Mesendoderm (in vitro differentiated cells): ENCODE measurements at regions not wholly inside any gene's neighbourhood (a gene's known extent, or its start where the extent isn't known, plus 50 kb on each side); places are given as distances from the start of the nearest gene placed in this dataset.

Experiments used
- DNase-seq: peaks from one replicate; pipeline ENCODE4 v3.0.0; 2013
- H2AK5ac ChIP-seq: 2 replicates; pipeline ENCODE4 v1.6.1; 2013; ENCODE audit warnings: low read length, inconsistent platforms
- H2BK120ac ChIP-seq: 2 replicates; pipeline ENCODE4 v1.6.1; 2013; ENCODE audit warnings: low read depth, mild to moderate bottlenecking, low read length, moderate library complexity, mixed read lengths
- H2BK15ac ChIP-seq: replicated peaks from 2 replicates; pipeline ENCODE4 v1.6.1; 2013; ENCODE audit warnings: low read depth, mild to moderate bottlenecking, moderate library complexity
- H2BK5ac ChIP-seq: 2 replicates; pipeline ENCODE4 v1.6.1; 2013; ENCODE audit warnings: low read length, inconsistent platforms
- H3K18ac ChIP-seq: 2 replicates; pipeline ENCODE4 v1.6.1; 2013; ENCODE audit warnings: mild to moderate bottlenecking, low read length, mixed read lengths
- H3K23ac ChIP-seq: one replicate; pipeline ENCODE4 v1.6.1; 2013; ENCODE audit warnings: low read length
- H3K27ac ChIP-seq: 2 replicates; pipeline ENCODE4 v1.5.1; 2013; ENCODE audit warnings: low read depth, mild to moderate bottlenecking, inconsistent platforms, low read length, moderate library complexity
- H3K27me3 ChIP-seq: 2 replicates; pipeline ENCODE4 v1.6.1; 2013; ENCODE audit warnings: low read length, control low read depth, mild to moderate bottlenecking, inconsistent platforms; ENCODE audit not compliant: insufficient read depth, poor library complexity
- H3K36me3 ChIP-seq: 2 replicates; pipeline ENCODE4 v1.6.1; 2013; ENCODE audit warnings: low read length, inconsistent platforms; ENCODE audit not compliant: control insufficient read depth, insufficient read depth
- H3K4ac ChIP-seq: one replicate; pipeline ENCODE4 v1.6.1; 2013; ENCODE audit warnings: low read depth, mild to moderate bottlenecking, low read length, moderate library complexity
- H3K4me1 ChIP-seq: 2 replicates; pipeline ENCODE4 v1.6.1; 2013; ENCODE audit warnings: low read depth, low read length, inconsistent platforms; ENCODE audit not compliant: control insufficient read depth
- H3K4me2 ChIP-seq: 2 replicates; pipeline ENCODE4 v1.6.1; 2013; ENCODE audit warnings: low read length
- H3K4me3 ChIP-seq: 2 replicates; pipeline ENCODE4 v1.5.1; 2013; ENCODE audit warnings: mild to moderate bottlenecking, low read length
- H3K56ac ChIP-seq: one replicate; pipeline ENCODE4 v1.6.1; 2013; ENCODE audit warnings: low read length
- H3K79me1 ChIP-seq: 2 replicates; pipeline ENCODE4 v1.6.1; 2013; ENCODE audit warnings: low read length, inconsistent platforms
- H3K79me2 ChIP-seq: 2 replicates; pipeline ENCODE4 v1.6.1; 2013; ENCODE audit warnings: mild to moderate bottlenecking, low read length; ENCODE audit not compliant: control insufficient read depth, insufficient read depth
- H3K9ac ChIP-seq: 2 replicates; pipeline ENCODE4 v1.6.1; 2013; ENCODE audit warnings: low read length, inconsistent platforms
- H4K5ac ChIP-seq: one replicate; pipeline ENCODE4 v1.6.1; 2013; ENCODE audit warnings: low read length
- H4K8ac ChIP-seq: one replicate; pipeline ENCODE4 v1.6.1; 2013; ENCODE audit warnings: low read depth, mild to moderate bottlenecking, control low read depth, low read length, moderate library complexity
- WGBS: extraction: QIAGEN DNeasy Blood & Tissue Kit; methylation state at CpG from one replicate; pipeline ENCODE4 v1.1.7; 2013; ENCODE audit warnings: low lambda C conversion rate, missing lambda C conversion rate; ENCODE audit not compliant: insufficient coverage; ENCODE audit errors: extremely low coverage; 5-methylcytosine and 5-hydroxymethylcytosine counted together

DNA sequence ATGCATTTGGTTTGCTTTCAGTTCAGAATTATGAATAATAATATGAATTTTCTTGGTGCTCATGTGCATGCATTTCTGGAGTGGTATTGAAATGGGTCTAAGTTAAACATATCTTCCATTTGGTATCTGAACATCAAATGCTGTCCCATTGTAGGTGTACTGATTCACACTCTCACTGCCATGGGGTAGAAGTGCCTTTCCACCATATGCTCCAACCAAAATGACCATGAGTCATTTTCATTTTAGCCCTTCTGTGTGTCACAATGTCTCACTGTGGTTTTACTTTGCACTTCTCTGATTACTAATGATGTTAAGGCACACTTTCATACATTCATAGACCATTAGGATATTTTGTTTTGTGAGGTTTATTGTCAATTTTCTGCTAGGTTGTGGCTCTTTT is 211.9 kb downstream of the HAO1 start:
- Histone ChIP-seq H3K27ac (no peak overlapping the region), H3K4me1 (no peaks in the 10 kb centered on the region), H3K4ac (no peak overlapping the region), H3K9ac (no peak overlapping the region), H3K4me2 (no peak overlapping the region), H3K56ac (no peak overlapping the region), H4K8ac (no peak overlapping the region), H3K79me2 (no peaks in the 10 kb centered on the region), H3K18ac (no peak overlapping the region), H2BK120ac (no peak overlapping the region), H3K27me3 (no peaks in the 10 kb centered on the region), H3K79me1 (no peaks in the 10 kb centered on the region), H2BK15ac (no peak overlapping the region), H3K23ac (no peak overlapping the region), H2BK5ac (no peak overlapping the region), H2AK5ac (no peak overlapping the region), H3K36me3 (no peaks in the 10 kb centered on the region), H4K5ac (no peak overlapping the region), H3K4me3 (no peak overlapping the region)
- no peak for DNase-seq

DNA sequence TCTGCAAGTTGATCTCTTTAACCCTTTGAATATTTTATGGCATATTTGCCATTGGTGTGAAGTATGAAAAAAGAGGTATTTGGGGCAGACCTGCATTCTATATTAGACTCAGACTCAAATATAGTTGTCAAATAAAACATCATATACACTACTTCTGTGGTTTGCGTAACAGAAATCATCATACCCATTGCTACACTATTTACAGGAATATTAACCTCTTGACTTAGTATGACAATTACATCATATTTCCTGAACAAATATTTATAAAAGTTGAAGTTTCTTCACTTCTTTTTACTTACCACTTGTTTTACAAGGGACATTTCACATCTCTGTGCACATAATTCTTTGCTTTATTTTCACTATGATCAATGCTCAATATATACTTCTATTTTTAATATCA is 206.0 kb downstream of the HAO1 start:
- Histone ChIP-seq H3K56ac (no peak overlapping the region), H3K27me3 (no peaks in the 10 kb centered on the region)

DNA sequence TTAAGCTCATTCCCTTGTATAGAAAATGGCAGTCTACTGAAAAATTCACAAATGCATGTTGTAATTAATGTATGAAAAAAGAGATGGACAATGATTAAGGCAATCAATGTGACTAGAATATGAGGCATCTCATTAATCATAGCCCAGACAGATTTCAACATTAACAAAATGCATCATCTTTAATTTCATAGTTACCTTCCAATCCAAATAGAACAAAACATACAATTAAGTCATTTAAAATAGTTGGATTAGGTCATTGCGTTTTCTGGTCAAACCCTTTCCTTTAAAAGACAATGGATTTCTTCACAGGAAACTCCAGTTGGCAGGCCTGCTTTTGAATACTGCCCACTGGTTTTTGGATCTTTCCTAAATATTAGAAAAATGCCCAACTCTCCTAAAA is 203.9 kb downstream of the HAO1 start:
- Histone ChIP-seq H3K9ac (no peak overlapping the region), H2BK5ac (no peak overlapping the region), H3K18ac (no peak overlapping the region), H3K27ac (no peak overlapping the region), H3K56ac (no peak overlapping the region), H3K27me3 (no peaks in the 10 kb centered on the region), H3K4me2 (no peak overlapping the region), H2BK15ac (no peak overlapping the region), H4K8ac (no peak overlapping the region), H4K5ac (no peak overlapping the region), H3K4me1 (no peaks in the 10 kb centered on the region), H3K4me3 (no peak overlapping the region), H3K23ac (no peak overlapping the region), H3K4ac (no peak overlapping the region), H3K36me3 (no peaks in the 10 kb centered on the region), H3K79me1 (no peaks in the 10 kb centered on the region), H2BK120ac (no peak overlapping the region), H2AK5ac (no peak overlapping the region), H3K79me2 (no peaks in the 10 kb centered on the region)
- no CpG with 5 or more reads among the region's 1 CpG for WGBS
- no peak for DNase-seq

More for the DNA sequence above, 206.0 kb downstream of the HAO1 start:
- no peak overlapping the region for H3K9ac ChIP-seq
- no peak overlapping the region for H4K5ac ChIP-seq
- H3K23ac ChIP-seq = no peak overlapping the region
- H2BK120ac ChIP-seq = no peak overlapping the region
- no peak for DNase-seq
- H3K4ac ChIP-seq = no peak overlapping the region
- no peaks in the 10 kb centered on the region for H3K79me1 ChIP-seq
- H3K27ac ChIP-seq = no peak overlapping the region
- H3K4me3 ChIP-seq = no peak overlapping the region
- H3K79me2 ChIP-seq = no peaks in the 10 kb centered on the region
- H2AK5ac ChIP-seq = no peak overlapping the region
- H3K4me2 ChIP-seq = no peak overlapping the region
- no CpG with 5 or more reads among the region's 1 CpG for WGBS
- H3K18ac ChIP-seq = no peak overlapping the region
- H3K4me1 ChIP-seq = no peaks in the 10 kb centered on the region
- H2BK5ac ChIP-seq = no peak overlapping the region
- H4K8ac ChIP-seq = no peak overlapping the region
- no peaks in the 10 kb centered on the region for H3K36me3 ChIP-seq
- H2BK15ac ChIP-seq = no peak overlapping the region

DNA sequence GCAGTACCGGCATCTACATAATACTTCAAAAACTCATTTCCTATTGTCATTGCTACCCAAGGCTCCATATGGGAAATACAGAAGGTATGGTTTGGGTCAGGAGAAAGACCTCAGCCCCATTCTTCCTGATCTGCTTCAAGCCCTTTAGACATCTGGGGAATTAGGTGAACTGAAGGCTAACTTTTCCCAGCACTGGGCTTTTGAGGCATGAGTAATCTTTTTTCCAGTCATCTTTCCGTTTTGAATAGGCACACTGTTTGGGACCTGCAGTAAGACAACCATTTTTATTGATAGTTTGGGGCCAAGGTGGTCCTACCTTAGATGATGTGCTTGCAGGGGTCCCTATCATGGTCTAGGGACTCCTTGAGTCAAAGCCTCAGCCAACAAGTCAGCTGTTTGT is 198.4 kb downstream of the HAO1 start:
- Histone ChIP-seq H3K79me1 (no peaks in the 10 kb centered on the region), H3K79me2 (no peaks in the 10 kb centered on the region), H3K56ac (no peak overlapping the region), H3K27me3 (no peaks in the 10 kb centered on the region), H3K4ac (no peak overlapping the region), H3K18ac (no peak overlapping the region), H2BK120ac (no peak overlapping the region), H3K23ac (no peak overlapping the region), H4K8ac (no peak overlapping the region), H3K27ac (no peak overlapping the region), H3K36me3 (no peaks in the 10 kb centered on the region), H3K4me3 (no peak overlapping the region), H2BK5ac (no peak overlapping the region), H4K5ac (no peak overlapping the region), H3K4me2 (no peak overlapping the region), H3K4me1 (no peaks in the 10 kb centered on the region), H3K9ac (no peak overlapping the region), H2AK5ac (no peak overlapping the region), H2BK15ac (no peak overlapping the region)
- WGBS = no CpG with 5 or more reads among the region's 2 CpGs
- no peak for DNase-seq

DNA sequence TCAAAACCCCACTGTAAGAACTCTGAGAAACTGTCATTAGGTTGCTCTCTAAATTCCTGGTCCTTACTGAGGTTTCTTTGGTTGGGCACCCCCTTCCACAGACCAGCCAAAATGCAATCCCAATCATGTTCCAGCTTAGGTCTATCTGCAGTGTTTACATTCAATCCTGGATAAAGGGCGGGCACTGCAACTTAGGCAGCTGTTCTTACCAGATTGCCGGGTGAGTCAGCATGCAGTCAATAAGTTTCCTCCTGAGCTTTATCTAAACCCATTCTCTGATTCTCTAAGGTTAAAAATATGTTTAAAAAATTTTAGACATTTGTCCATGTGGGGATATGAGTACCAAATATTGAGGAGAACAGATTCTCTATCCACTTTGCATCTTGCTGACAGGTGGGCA is 197.8 kb downstream of the HAO1 start:
- Histone ChIP-seq H3K4me2 (no peak overlapping the region), H3K23ac (no peak overlapping the region), H3K4me1 (no peaks in the 10 kb centered on the region), H3K27ac (no peak overlapping the region), H3K9ac (no peak overlapping the region), H3K4ac (no peak overlapping the region), H3K4me3 (no peak overlapping the region), H3K36me3 (no peaks in the 10 kb centered on the region), H2BK15ac (no peak overlapping the region), H3K56ac (no peak overlapping the region), H3K18ac (no peak overlapping the region), H2BK120ac (no peak overlapping the region), H3K79me2 (no peaks in the 10 kb centered on the region), H4K8ac (no peak overlapping the region), H4K5ac (no peak overlapping the region), H3K79me1 (no peaks in the 10 kb centered on the region), H3K27me3 (no peaks in the 10 kb centered on the region), H2BK5ac (no peak overlapping the region), H2AK5ac (no peak overlapping the region)
- no peak for DNase-seq
- no CpG with 5 or more reads among the region's 2 CpGs for WGBS

DNA sequence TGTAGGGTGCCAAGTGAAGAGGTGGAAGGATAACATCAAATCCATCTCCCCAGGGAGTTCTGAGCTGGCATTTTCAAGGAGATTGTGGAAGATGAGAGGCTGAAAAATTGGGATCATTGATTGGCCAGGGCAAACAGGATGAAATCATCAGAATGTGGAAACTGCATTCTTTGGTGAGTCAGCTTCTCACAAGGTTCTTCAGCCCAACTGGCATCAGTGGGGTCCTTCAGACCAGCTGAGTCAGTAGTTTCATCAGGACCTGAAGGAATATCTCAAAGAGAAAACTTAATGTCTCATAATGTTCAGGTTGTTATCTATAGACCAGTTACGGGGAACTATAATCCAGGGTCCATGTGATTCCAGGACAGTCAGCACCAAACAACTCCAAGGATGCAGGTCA is 195.8 kb downstream of the HAO1 start:
- Histone ChIP-seq H3K79me1 (no peaks in the 10 kb centered on the region), H3K4ac (no peak overlapping the region), H3K27ac (no peak overlapping the region), H4K8ac (no peak overlapping the region), H2AK5ac (no peak overlapping the region), H3K27me3 (no peaks in the 10 kb centered on the region), H2BK5ac (no peak overlapping the region), H3K79me2 (no peaks in the 10 kb centered on the region), H3K56ac (no peak overlapping the region), H3K18ac (no peak overlapping the region), H3K4me3 (no peak overlapping the region), H3K36me3 (no peaks in the 10 kb centered on the region), H2BK15ac (no peak overlapping the region), H3K23ac (no peak overlapping the region), H3K4me2 (no peak overlapping the region), H4K5ac (no peak overlapping the region), H2BK120ac (no peak overlapping the region), H3K4me1 (no peaks in the 10 kb centered on the region), H3K9ac (no peak overlapping the region)
- DNase-seq = peak; percentile 62
- WGBS = no CpG with 5 or more reads among the region's 1 CpG
